ENCODE measurements at regions not wholly inside any gene's neighbourhood (a gene's known extent, or its start where the extent isn't known, plus 50 kb on each side); places are given as distances from the start of the nearest gene placed in this dataset.

GRCh38 chr2:236941551-236941950 lies 144.1 kb upstream of the COPS8 start:
- no peaks in the 10 kb centered on the region for H3K9me3 ChIP-seq (ENCODE audit: control insufficient read depth in 2 of 2, insufficient read depth in 1 of 2, low read depth in 1 of 2, low read length in 1 of 2)
- FAIRE-seq: no peak
- 66 to 84% (median 72%) methylated on average over 4 of the region's 4 CpGs for WGBS, 3 donors
- H3K36me3 ChIP-seq (ENCODE audit: control insufficient read depth in 3 of 3, insufficient read depth in 2 of 3, low read depth in 1 of 3, low read length in 3 of 3): no peaks in the 10 kb centered on the region
- no peaks in the 10 kb centered on the region for H3K27me3 ChIP-seq (ENCODE audit: control insufficient read depth in 3 of 3, insufficient read depth in 3 of 3, low read length in 3 of 3)
- no peak overlapping the region for H3K27ac ChIP-seq (ENCODE audit: low read depth in 1 of 3, low read length in 2 of 3)
- peaks cover 0 to 1% (median 0%) of the 10 kb centered on the region in 3 donors for H3K4me1 ChIP-seq (ENCODE audit: control insufficient read depth in 3 of 3, insufficient read depth in 2 of 3, low read depth in 1 of 3, low read length in 2 of 3)
- DNase-seq: no peak
- H3K4me3 ChIP-seq (ENCODE audit: low read depth in 1 of 3, low read length in 3 of 3): no peak overlapping the region

GRCh38 chr2:236942554-236942953 lies 143.1 kb upstream of the COPS8 start:
- no peaks in the 10 kb centered on the region for H3K27me3 ChIP-seq (ENCODE audit: control insufficient read depth in 3 of 3, insufficient read depth in 3 of 3, low read length in 3 of 3)
- H3K9me3 ChIP-seq (ENCODE audit: control insufficient read depth in 2 of 2, insufficient read depth in 1 of 2, low read depth in 1 of 2, low read length in 1 of 2): no peaks in the 10 kb centered on the region
- FAIRE-seq (no peak), DNase-seq (no peak)
- H3K27ac ChIP-seq (ENCODE audit: low read depth in 1 of 3, low read length in 2 of 3): no peak overlapping the region
- WGBS, 3 donors: 51 to 74% (median 66%) methylated on average over 4 of the region's 4 CpGs
- H3K4me3 ChIP-seq (ENCODE audit: low read depth in 1 of 3, low read length in 3 of 3): no peak overlapping the region
- H3K4me1 ChIP-seq (ENCODE audit: control insufficient read depth in 3 of 3, insufficient read depth in 2 of 3, low read depth in 1 of 3, low read length in 2 of 3): peaks cover 0 to 2% (median 0%) of the 10 kb centered on the region in 3 donors
- no peaks in the 10 kb centered on the region for H3K36me3 ChIP-seq (ENCODE audit: control insufficient read depth in 3 of 3, insufficient read depth in 2 of 3, low read depth in 1 of 3, low read length in 3 of 3)

GRCh38 chr2:236943068-236943467 lies 142.6 kb upstream of the COPS8 start:
- WGBS, 3 donors: 69 to 79% (median 77%) methylated on average over 6 of the region's 6 CpGs
- FAIRE-seq: no peak
- H3K27me3 ChIP-seq (ENCODE audit: control insufficient read depth in 3 of 3, insufficient read depth in 3 of 3, low read length in 3 of 3): no peaks in the 10 kb centered on the region

GRCh38 chr2:236943841-236944513 lies 141.7 kb upstream of the COPS8 start:
- WGBS, 3 donors: 74 to 84% (median 76%) methylated on average over 3 of the region's 3 CpGs
- peaks cover 0 to 2% (median 0%) of the 10 kb centered on the region in 3 donors for H3K4me1 ChIP-seq (ENCODE audit: control insufficient read depth in 3 of 3, insufficient read depth in 2 of 3, low read depth in 1 of 3, low read length in 2 of 3)
- H3K27ac ChIP-seq (ENCODE audit: low read depth in 1 of 3, low read length in 2 of 3): no peak overlapping the region
- H3K27me3 ChIP-seq (ENCODE audit: control insufficient read depth in 3 of 3, insufficient read depth in 3 of 3, low read length in 3 of 3): no peaks in the 10 kb centered on the region
- no peak overlapping the region for H3K4me3 ChIP-seq (ENCODE audit: low read depth in 1 of 3, low read length in 3 of 3)
- no peaks in the 10 kb centered on the region for H3K9me3 ChIP-seq (ENCODE audit: control insufficient read depth in 2 of 2, insufficient read depth in 1 of 2, low read depth in 1 of 2, low read length in 1 of 2)
- no peak for DNase-seq
- no peaks in the 10 kb centered on the region for H3K36me3 ChIP-seq (ENCODE audit: control insufficient read depth in 3 of 3, insufficient read depth in 2 of 3, low read depth in 1 of 3, low read length in 3 of 3)
- no peak for FAIRE-seq

More at GRCh38 chr2:236943068-236943467, 142.6 kb upstream of the COPS8 start:
- no peaks in the 10 kb centered on the region for H3K9me3 ChIP-seq (ENCODE audit: control insufficient read depth in 2 of 2, insufficient read depth in 1 of 2, low read depth in 1 of 2, low read length in 1 of 2)
- peaks cover 0 to 2% (median 0%) of the 10 kb centered on the region in 3 donors for H3K4me1 ChIP-seq (ENCODE audit: control insufficient read depth in 3 of 3, insufficient read depth in 2 of 3, low read depth in 1 of 3, low read length in 2 of 3)
- no peaks in the 10 kb centered on the region for H3K36me3 ChIP-seq (ENCODE audit: control insufficient read depth in 3 of 3, insufficient read depth in 2 of 3, low read depth in 1 of 3, low read length in 3 of 3)
- H3K4me3 ChIP-seq (ENCODE audit: low read depth in 1 of 3, low read length in 3 of 3): no peak overlapping the region
- H3K27ac ChIP-seq (ENCODE audit: low read depth in 1 of 3, low read length in 2 of 3): no peak overlapping the region
- DNase-seq: no peak

GRCh38 chr2:236944561-236944960 lies 141.1 kb upstream of the COPS8 start:
- no peak for FAIRE-seq
- WGBS, 3 donors: 84 to 91% (median 87%) methylated on average over 7 of the region's 7 CpGs

GRCh38 chr2:236945431-236946016 lies 140.2 kb upstream of the COPS8 start:
- no peak overlapping the region for H3K4me3 ChIP-seq (ENCODE audit: low read depth in 1 of 3, low read length in 3 of 3)
- H3K36me3 ChIP-seq (ENCODE audit: control insufficient read depth in 3 of 3, insufficient read depth in 2 of 3, low read depth in 1 of 3, low read length in 3 of 3): no peaks in the 10 kb centered on the region
- no peak for FAIRE-seq
- H3K9me3 ChIP-seq (ENCODE audit: control insufficient read depth in 2 of 2, insufficient read depth in 1 of 2, low read depth in 1 of 2, low read length in 1 of 2): no peaks in the 10 kb centered on the region
- peaks cover 0 to 2% (median 0%) of the 10 kb centered on the region in 3 donors for H3K4me1 ChIP-seq (ENCODE audit: control insufficient read depth in 3 of 3, insufficient read depth in 2 of 3, low read depth in 1 of 3, low read length in 2 of 3)
- H3K27ac ChIP-seq (ENCODE audit: low read depth in 1 of 3, low read length in 2 of 3): no peak overlapping the region
- no peak for DNase-seq
- WGBS, 3 donors: 86 to 93% (median 89%) methylated on average over 6 of the region's 6 CpGs
- no peaks in the 10 kb centered on the region for H3K27me3 ChIP-seq (ENCODE audit: control insufficient read depth in 3 of 3, insufficient read depth in 3 of 3, low read length in 3 of 3)

More at GRCh38 chr2:236944561-236944960, 141.1 kb upstream of the COPS8 start:
- Histone ChIP-seq H3K4me3 (ENCODE audit: low read depth in 1 of 3, low read length in 3 of 3) (no peak overlapping the region), H3K27ac (ENCODE audit: low read depth in 1 of 3, low read length in 2 of 3) (no peak overlapping the region), H3K36me3 (ENCODE audit: control insufficient read depth in 3 of 3, insufficient read depth in 2 of 3, low read depth in 1 of 3, low read length in 3 of 3) (no peaks in the 10 kb centered on the region), H3K9me3 (ENCODE audit: control insufficient read depth in 2 of 2, insufficient read depth in 1 of 2, low read depth in 1 of 2, low read length in 1 of 2) (no peaks in the 10 kb centered on the region), H3K4me1 (ENCODE audit: control insufficient read depth in 3 of 3, insufficient read depth in 2 of 3, low read depth in 1 of 3, low read length in 2 of 3) (peaks cover 0 to 2% (median 0%) of the 10 kb centered on the region in 3 donors), H3K27me3 (ENCODE audit: control insufficient read depth in 3 of 3, insufficient read depth in 3 of 3, low read length in 3 of 3) (no peaks in the 10 kb centered on the region)
- DNase-seq: no peak

GRCh38 chr2:236946871-236947270 lies 138.8 kb upstream of the COPS8 start:
- no peak for DNase-seq

GRCh38 chr2:236947294-236947693 lies 138.4 kb upstream of the COPS8 start:
- H3K4me1 ChIP-seq (ENCODE audit: control insufficient read depth in 3 of 3, insufficient read depth in 2 of 3, low read depth in 1 of 3, low read length in 2 of 3): peaks cover 0 to 2% (median 0%) of the 10 kb centered on the region in 3 donors
- FAIRE-seq (no peak), DNase-seq (no peak)
- no peak overlapping the region for H3K27ac ChIP-seq (ENCODE audit: low read depth in 1 of 3, low read length in 2 of 3)
- 73 to 74% (median 73%) methylated on average over 3 of the region's 3 CpGs for WGBS, 3 donors
- H3K9me3 ChIP-seq (ENCODE audit: control insufficient read depth in 2 of 2, insufficient read depth in 1 of 2, low read depth in 1 of 2, low read length in 1 of 2): peaks cover 0 to 10% of the 10 kb centered on the region in 2 donors
- no peak overlapping the region for H3K4me3 ChIP-seq (ENCODE audit: low read depth in 1 of 3, low read length in 3 of 3)
- H3K27me3 ChIP-seq (ENCODE audit: control insufficient read depth in 3 of 3, insufficient read depth in 3 of 3, low read length in 3 of 3): no peaks in the 10 kb centered on the region
- no peaks in the 10 kb centered on the region for H3K36me3 ChIP-seq (ENCODE audit: control insufficient read depth in 3 of 3, insufficient read depth in 2 of 3, low read depth in 1 of 3, low read length in 3 of 3)

More at GRCh38 chr2:236946871-236947270, 138.8 kb upstream of the COPS8 start:
- H3K4me3 ChIP-seq (ENCODE audit: low read depth in 1 of 3, low read length in 3 of 3): no peak overlapping the region
- peaks cover 0 to 2% (median 0%) of the 10 kb centered on the region in 3 donors for H3K4me1 ChIP-seq (ENCODE audit: control insufficient read depth in 3 of 3, insufficient read depth in 2 of 3, low read depth in 1 of 3, low read length in 2 of 3)
- no peak for FAIRE-seq
- WGBS, 3 donors: 58 to 74% (median 61%) methylated on average over 4 of the region's 4 CpGs
- no peaks in the 10 kb centered on the region for H3K27me3 ChIP-seq (ENCODE audit: control insufficient read depth in 3 of 3, insufficient read depth in 3 of 3, low read length in 3 of 3)
- no peak overlapping the region for H3K27ac ChIP-seq (ENCODE audit: low read depth in 1 of 3, low read length in 2 of 3)
- H3K9me3 ChIP-seq (ENCODE audit: control insufficient read depth in 2 of 2, insufficient read depth in 1 of 2, low read depth in 1 of 2, low read length in 1 of 2): peaks cover 0 to 5% of the 10 kb centered on the region in 2 donors
- H3K36me3 ChIP-seq (ENCODE audit: control insufficient read depth in 3 of 3, insufficient read depth in 2 of 3, low read depth in 1 of 3, low read length in 3 of 3): no peaks in the 10 kb centered on the region

All from small intestine (tissue), 7 donors.